Fibroblast of lung (primary cell): ENCODE measurements at regions not wholly inside any gene's neighbourhood (a gene's known extent, or its start where the extent isn't known, plus 50 kb on each side); places are given as distances from the start of the nearest gene placed in this dataset.

Source experiments
- EZH2 ChIP-seq: IDR thresholded peaks from 2 replicates; pipeline ENCODE4 v1.5.1; 2012; ENCODE audit warnings: low read length, control low read depth, mild to moderate bottlenecking; ENCODE audit errors: missing control alignments
- TF ChIP-seq, protein P1 (sequence below), 2 donors: IDR thresholded peaks in 1 of 2; conservative IDR thresholded peaks in 1 of 2; 1 replicate in 1 of 2; 2 replicates in 1 of 2; pipeline ENCODE4 v1.5.1; 2011 to 2012; ENCODE audit warnings: low read length in 2 of 2, control low read depth in 1 of 2, inconsistent platforms in 1 of 2, low read depth in 1 of 2, mild to moderate bottlenecking in 1 of 2

- TF ChIP-seq, protein P1, sequence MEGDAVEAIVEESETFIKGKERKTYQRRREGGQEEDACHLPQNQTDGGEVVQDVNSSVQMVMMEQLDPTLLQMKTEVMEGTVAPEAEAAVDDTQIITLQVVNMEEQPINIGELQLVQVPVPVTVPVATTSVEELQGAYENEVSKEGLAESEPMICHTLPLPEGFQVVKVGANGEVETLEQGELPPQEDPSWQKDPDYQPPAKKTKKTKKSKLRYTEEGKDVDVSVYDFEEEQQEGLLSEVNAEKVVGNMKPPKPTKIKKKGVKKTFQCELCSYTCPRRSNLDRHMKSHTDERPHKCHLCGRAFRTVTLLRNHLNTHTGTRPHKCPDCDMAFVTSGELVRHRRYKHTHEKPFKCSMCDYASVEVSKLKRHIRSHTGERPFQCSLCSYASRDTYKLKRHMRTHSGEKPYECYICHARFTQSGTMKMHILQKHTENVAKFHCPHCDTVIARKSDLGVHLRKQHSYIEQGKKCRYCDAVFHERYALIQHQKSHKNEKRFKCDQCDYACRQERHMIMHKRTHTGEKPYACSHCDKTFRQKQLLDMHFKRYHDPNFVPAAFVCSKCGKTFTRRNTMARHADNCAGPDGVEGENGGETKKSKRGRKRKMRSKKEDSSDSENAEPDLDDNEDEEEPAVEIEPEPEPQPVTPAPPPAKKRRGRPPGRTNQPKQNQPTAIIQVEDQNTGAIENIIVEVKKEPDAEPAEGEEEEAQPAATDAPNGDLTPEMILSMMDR (conservative IDR thresholded peaks at IDR 0.05 in 1 of 2, IDR thresholded peaks at IDR 0.05 in 1 of 2; ENCODE audit: low read depth in 1 of 2, low read length in 2 of 2) = no peak
- no peak for TF ChIP-seq EZH2
Observed at GRCh38 chr2:16798472-16798871, 132.8 kb upstream of the CYRIA start.
